ENCODE measurements at regions not wholly inside any gene's neighbourhood (a gene's known extent, or its start where the extent isn't known, plus 50 kb on each side); places are given as distances from the start of the nearest gene placed in this dataset.

DNA sequence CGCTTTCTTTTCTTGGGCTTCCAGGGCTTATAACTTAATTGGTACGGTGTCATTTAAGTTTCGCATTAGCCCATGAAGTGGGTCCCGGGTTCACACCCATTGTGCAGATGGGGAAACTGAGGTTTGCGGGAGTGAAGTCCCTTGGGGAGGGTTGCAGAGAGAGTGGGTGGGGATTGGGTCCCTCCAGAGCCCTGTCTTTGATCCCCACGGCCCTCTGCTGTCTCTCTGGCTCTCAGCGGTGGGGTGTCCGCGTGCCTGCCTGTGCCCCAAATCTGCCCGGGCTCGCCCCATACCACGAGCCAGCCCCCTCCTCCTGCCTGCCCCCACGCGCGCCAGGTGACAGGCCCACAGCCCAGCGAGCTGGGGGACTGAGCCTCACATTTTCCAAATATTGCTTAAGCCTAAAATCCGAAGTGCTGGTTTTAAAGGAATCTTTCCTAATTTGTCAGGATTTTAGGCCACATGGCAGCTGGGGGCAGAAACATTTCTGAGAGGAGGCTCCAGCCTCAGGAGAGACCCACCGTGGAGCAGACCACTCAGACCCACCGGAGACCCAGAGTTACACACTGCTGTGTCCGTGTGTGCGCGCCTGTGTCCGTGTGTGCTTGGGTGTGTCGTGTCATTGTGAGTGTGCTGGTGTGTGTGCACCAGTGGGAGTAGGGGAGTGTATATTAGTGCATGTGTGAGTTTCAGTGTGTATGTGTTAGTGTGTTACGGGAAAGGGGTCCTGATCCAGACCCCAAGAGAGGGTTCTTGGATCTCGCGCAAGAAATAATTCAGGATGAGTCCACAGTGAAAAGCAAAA, 159.5 kb upstream of the IER5L start:
- DNase-seq: no peak

DNA sequence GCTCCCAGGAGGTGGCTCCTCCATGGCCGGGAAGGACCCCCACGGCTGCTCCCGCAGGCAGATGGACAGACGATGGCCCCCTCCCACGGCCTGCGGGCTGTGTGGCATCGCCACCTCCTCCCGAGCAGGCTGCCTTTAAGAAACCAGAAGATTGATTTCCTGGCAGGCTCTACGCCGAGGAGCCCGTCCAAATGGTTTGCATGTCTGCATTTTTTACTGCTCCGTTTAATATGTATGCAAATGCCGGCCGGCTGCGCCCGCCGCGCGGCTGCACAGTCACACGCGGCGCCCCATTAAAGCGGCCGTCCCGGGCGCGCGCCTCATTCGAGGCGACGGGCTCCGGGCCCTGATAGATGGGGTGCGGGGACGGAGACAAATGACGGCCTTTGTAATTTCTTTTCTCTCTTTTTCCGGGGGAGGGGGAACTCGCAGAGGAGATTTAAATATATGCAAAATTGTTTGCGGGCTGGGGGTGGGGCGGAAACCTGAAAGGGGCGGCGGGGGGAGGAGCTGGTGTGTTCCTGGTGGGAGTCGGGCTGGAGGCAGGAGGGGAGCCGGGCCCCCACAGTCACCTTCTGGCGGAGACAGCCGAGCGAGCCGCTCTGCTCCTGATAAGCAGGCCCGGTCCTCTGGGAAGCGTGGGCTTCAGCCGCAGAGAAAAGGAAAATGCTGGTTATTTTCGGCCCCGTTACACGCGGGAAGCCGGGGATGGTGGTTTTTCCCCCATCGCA, 158.7 kb upstream of the IER5L start:
- DNase-seq: no peak

DNA sequence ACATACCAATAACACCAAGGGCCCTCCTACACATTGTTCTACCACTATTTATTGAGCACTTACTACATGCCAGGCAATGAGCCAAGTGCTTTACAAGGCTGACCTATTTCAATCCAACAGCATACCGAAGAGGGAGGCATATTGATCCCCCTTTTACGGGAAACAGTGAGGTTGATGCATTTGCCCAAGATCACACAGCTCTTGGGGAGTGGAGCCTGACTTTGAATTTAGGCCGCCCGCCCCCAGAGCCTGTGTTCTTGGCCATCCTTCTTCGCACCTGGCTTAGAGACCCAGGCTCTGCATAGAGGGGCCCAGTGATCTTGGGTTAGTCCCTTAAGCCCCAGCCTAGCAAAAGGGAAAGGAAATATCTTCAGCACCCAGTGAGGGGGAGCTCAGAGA, 158.1 kb upstream of the IER5L start:
- DNase-seq: no peak

DNA sequence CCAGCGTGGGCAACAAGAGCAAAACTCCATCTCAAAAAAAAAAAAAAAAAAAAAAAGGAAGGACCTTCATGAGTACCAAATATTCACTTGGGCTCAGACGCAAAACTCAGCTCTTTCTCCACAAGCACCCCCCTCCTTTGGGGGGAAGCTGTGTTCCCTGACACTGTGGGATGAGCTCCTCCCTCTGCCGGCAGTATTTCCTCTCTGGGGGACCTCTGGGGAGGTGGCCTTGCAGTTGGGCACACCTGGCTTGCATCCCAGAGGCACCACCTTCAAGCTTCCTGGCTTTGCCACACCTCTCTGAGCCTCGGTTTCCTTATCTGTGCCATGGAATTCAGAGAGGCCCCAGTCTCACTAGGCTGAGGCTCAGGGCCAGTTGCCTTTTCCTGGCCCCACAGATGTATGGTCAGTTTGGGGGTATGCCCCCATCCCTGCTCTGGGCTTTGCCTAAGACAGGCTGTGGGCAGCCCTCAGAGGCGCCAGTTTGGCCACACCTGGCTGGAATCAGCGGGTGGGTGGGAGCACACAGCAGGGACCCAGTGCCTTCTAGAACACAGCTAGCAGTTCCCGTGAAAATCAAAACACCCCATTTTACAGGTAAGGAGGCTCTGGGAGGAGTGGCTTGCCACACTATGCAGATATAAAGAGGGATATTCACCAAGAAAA, 157.5 kb upstream of the IER5L start:
- no peak for DNase-seq

DNA sequence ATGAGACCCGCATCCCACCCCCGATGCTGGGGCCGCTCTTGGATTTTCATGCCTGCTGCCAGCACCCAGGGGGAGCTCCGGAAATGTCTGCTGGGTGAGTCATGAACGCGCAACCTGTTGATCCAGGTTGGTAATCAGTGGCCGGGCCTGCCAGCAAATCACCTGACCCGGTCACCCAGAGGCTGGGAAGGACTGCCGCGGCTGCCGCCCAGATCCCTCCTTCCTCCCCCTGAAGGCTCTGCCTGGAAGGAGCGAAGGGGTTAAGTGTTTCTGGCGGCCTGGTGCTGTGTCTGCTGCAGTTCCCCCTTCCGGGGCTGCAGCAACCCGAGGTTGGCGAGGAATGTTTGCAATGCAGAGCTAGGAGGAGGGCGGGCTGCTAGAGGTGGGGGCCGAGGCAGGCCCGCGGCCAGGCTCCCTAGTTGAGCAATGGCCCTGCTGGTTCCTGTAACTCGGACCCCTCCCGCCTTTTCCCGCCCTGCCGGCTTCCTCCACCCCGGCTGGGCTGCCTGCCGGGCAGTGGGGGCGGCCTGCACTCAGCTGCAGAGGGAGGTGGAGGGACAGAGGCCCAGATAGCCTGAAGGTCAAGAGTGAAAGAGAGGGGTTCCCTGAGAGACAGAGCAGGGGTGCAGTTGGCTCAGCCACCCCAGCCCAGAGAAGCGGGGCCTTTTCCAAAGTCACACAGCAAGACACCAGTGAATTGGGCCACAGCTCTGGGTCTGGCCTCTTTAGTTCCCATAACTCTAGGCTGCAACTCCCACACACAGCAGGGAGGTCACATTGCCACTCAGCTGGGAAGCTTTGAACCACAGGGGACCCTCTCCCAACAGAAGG, 156.3 kb upstream of the IER5L start:
- DNase-seq: no peak

DNA sequence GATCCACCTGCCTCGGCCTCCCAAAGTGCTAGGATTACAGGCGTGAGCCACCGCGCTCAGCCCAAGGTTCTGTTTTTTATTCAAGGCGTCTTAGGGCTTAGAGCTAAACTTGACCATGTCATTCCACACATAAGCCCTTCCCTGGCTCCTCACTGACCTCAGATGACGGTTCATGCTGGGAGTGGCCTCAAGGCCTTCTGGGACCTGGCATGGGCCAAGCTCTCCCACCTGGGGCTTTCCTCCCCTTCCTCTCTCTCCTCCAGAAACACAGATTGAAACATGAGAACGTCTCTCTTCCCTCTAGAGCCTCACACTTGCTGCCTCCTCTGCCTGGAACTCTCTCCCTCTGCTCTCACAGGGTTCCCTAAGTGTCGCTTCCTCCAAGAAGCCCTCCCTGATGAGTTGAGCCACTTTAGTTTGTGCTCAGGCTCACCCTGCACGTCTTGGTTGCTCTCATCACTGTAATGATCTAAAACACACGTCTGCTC, 155.6 kb upstream of the IER5L start:
- DNase-seq: no peak

DNA sequence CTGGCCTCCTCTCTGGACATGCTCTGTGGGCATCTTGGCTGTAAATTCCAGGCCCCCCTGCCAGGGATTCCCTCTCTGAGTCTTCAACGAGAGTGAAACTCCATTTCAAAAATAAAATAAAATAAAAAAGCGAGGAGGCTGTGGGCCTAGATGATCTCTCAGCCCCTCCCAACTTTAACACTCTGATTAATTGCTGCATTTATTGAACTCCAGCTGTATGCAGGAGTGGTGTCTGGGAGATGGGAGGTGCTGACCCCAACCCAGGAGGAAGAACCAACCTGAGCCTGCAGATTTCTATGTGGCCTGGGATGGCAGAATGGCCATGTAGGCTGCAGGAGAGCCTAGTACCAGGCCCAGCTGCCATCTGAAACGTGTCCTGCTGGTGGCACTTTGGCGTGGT, 154.5 kb upstream of the IER5L start:
- DNase-seq: no peak

DNA sequence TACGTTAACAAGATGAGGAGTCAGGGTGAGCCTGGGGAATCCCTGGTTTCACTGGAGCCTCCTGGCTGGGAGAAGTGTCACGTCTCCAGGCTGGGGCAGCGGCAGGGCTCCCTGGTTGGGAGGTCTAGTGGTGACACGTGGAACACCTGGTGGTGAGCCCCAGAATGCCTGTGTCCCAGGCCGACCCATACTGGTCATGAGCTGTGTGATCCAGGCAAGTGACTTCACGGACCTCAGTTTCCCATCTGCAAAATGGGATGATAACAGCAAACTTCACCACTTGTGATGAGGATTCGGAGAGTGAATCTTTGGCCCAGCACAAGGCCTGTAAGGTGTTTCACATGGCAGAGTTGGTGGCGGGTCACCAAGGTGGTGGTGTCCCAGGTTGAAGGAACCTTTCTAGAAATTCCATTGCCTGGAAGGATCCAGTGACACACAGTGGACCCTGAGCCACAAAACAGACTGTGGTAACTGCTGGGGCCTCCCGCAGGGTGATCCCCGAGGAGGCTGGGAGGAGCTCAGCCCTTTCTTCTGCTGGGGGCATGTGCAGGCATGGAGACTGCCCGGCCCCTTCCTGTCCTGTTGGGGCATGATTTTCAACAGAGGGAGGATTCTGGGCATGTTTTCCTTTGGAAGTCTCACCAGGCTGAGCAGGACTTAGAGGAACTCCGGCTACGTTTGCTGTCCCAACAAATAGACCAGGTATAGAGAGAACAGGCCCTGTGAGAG, 153.9 kb upstream of the IER5L start:
- no peak for DNase-seq

DNA sequence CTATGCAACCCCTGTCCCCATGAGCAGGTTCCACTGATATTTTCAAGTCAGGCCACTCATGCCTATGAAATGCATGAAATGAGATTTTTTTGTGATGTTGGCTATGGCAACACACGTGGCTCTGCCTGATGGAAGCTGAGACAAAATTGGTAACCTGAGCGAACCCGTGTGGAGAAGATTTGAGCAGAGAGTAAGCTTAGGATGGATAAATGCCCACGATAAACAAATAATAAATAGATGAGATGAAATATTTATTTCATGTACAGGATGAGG, 153.4 kb upstream of the IER5L start:
- no peak for DNase-seq

DNA sequence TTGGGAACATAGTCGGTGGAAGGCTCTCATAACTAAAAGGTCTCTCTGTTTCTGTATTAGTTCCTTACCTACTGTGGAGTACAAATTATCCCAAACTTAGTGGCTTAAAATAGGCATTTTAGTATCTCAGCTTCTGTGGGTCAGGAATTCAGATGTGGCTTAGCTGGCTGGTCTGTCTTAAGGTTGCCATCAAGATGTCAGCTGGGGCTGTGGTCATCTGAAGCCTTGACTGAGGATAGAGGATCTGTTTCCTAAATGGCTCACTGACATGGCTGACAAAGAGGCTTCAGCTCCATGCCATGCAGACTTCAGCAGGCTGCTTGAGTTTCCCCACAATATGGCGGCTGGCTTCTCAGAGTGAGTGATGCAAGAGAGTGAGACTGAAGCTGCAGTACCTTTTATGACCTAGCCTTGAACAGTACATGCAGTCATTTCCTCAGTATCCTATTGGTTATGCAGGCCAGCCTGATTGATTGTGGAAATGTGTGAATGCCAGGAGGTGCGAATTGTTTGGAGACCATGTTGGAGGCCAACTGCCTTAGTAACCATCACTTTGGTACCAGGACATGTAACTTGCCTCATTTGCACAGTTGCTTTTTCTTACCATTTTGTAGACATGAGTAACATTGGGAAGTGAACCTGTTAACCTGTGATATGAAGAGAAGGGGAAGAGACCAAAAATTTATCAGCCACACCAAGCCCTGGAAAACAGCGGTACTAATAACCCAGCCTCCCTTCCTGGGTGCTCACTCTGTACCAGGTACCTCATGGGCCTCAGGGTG, 152.8 kb upstream of the IER5L start:
- no peak for DNase-seq

DNA sequence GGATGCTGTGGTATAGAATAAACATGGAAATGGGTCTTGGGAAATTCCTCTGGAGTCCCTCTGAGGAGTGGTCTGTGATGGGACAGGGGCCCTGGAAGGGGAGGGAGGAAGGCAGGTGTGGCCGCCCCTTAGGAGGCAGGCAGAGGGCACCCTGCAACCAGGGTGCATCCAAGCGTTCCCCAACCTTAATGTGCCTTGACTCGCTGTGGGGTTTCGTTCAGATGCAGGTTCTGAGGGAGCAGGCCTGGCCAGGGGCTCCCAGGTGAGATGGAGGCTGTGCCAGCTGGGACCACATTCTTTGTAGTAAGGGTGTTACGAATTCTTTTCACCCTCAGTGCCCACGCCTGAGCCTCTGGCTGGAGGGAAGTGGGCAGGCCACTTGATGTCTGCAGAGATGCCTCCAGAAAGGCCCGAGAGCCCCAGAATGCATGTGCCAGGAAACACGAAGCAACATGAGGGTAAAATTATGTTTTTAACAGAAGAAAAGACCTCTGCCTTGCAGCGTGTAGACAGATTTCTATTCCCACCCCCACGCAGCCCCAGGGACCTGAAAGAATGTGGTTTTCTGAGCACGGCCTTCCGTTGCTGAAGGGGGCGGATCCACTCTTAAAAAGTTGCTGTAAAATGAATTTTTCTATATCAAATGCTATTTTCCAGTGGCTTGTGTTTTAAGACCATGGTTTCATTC, 150.4 kb upstream of the IER5L start:
- no peak for DNase-seq

DNA sequence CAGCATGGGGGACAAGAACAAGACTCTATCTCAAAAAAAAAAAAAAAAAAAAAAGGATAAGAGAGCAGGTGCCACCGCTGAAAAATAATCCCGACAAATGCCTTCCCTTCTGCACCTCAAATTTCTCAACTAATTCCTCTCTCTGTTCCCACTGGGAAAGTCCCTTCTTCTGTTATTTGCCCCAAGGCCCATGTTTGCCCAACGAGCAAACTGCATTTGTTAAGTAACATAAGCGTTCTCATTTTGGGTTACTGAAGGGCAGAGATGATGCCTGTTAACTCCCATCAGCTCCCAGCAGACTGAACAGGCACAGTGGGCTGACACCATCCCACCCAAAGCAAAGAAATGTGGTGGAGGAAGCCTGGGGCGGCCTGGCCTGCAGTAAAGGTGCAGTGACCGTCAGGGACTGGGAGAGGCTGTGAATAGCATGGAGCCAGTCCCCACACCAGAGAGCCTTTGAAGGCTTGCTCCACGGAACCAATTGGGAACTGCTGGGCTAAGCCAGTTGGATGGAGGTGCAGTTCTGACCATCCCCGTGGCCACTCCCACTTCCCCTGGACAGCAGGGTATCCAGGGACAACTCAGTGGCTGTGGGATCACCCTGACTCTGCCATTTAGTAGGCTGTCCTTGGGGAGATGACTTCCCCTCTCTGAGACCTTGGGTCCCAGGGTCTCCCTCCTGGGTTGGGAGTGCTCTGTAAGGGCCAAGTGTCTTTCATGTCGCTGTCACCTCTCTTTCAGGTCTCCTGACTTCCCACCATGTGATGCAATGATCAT, 149.7 kb upstream of the IER5L start:
- DNase-seq: no peak

DNA sequence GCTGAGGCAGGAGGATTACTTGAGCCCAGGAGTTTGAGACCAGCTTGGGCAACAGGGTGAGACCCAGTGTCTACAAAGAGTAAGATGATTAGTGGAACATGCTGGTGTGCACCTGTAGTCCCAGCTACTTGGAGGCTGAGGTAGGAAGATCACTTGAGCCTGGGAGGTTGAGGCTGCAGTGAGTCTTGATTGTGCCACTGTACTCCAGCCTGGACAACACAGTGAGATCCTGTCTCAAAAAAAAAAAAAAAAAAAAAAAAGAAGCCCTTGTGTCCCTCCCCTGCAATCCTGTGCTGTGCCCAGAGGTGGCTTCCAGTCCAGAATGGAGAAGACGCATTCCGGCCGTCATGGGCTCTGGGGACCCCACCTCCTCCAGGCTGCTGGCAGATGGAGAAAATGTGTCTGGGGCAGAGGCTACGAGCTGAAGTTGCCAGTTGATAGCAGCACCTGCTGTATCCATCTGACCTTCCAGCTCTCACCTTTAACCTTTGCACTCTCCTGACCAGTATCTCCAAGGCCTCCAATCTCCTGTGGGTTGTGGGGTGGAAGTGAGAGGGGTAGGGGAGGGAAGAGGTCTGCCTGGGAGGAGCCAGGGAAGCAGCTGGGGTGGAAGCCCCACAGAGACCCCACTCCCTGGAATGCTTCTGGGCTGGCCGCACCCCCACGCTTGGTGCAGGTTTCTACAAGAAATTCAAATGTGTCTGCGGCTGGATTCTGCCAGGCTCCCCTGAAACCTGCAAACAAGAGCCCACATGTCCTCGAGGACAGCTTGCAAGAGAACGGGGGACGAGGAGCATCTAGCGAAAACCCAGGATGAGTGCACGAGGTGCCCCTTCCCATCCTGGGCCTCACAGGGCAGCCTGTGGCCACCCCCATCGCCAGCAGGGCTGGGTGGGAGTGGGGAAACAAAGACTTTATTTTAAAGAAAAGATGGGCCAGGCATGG, 148.3 kb upstream of the IER5L start:
- no peak for DNase-seq

DNA sequence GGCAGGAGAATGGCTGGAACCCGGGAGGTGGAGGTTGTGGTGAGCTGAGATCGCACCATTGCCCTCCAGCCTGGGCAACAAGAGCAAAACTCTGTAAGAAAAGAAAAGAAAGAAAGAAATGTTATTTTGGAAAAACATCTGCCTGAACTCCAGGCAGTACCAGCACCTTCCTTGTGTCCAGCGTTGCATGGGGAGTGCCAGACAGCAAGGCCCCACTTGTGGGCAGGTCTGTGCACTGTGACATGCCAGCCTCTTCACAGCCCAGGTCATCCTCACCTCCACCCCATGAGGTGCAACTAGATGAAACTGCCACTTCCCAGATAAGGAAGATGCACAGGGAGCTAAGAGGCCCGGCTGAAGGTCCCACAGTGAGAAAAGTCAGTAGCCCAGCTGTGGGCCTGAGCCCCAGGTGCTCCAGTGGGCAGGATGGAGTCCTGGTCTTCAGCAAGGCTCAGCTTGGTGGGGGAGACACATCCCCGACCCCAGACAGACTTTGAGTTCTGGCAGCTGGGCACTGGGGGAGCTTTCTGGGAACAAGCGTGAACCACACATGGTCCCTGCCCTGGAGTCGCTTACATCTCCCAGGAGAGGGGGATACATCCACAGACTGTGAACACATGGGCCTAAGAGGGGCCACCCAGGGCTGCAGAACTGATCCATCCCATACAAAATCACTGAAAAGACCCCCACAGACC, 146.9 kb upstream of the IER5L start:
- DNase-seq: no peak

DNA sequence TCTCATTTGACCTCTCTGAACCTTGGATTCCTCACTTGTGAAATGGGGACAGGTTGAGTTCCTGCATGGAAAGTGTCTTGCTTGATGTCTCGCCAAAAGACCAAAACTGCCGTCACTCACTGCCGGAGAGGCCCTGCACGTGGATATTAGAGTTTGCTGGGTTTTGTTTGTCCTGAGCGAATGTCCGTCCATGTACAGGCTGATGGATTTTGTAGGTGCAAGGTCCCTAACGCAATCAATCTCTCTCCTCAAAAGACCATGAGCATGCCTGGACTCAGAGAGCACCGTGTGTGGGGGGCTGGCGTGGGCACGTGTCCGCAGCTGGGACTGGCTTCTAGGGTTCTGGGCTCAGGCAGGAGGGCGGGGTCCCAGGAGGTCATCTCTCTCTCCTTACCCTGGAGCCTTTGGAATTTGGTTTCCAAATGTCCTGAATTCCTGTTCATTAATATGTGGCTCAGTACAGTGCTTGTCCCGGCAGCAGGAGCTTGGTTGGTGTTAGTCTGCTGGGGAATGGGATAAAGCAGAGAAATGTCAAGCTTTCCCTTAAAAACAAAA, 146.0 kb upstream of the IER5L start:
- no peak for DNase-seq

DNA sequence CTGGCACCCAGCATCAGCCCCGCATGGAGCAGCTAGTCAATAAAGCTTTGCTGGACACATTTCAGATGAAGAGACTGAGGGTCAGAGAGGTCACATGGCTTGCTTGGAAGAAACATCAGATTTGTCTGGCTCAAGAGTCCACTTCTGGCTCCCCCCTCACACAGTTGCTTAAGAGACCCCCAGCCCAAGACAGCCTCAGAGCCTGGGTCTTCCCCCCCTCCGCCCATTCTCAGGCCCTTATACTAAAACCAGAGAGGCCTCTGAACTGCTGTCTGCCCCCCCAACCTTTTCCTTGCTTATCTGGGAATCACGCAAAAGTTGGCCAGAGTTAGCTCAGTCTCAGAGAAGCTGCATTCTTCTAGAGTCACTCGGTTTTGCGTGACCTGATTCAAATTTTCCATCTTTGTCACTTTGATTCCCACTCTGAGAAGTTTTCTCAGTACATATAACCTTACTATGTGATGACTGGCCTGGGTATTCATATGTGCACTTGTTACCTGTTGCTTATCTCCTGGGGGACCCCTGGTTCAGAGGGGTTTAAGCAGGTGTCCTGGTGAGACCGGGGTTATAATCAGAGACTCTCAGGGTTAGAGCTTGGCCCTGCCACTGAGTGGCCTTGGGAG, 145.4 kb upstream of the IER5L start:
- no peak for DNase-seq

DNA sequence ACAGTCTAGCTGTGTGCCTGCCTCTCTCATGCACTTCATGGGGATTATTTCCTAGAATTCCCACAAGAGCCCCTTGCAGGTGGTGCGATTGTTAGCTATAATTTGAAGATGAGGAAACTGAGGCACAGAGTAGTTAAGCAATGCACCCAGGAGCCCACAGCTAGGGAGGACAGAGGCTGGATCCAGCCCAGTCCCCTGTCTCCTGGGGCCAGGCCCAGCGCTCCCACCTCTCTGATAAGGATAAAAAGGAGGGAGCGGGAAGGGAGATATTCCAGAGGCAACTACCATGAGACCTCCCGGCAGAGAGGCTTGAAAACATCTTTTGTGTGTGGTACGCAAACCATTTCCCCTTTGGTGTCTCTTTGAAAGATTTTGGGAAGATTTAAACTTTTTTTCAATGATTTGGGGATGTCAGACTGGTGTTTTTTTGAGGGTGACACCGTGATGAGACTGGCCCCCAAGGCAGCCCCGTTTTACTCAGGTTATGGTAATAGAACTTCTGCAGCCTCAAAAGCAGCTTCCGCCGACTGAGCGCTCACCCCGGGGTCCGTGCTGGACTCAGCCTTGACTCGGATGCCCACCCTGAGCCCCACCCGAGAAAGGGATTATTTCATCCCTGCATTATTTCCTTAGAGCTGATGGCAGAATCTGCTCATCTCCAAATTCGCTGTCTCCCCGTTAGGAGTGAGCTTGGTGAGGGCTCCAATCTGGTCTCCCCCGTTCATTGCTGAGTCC, 144.7 kb upstream of the IER5L start:
- no peak for DNase-seq

Data from NK-92 treated with Interleukin-12 subunit alpha and Interleukin-12 subunit beta, amount 100 ng/mL, for 24 hours (cell line).